GM19452 (cell line): ENCODE measurements at regions not wholly inside any gene's neighbourhood (a gene's known extent, or its start where the extent isn't known, plus 50 kb on each side); places are given as distances from the start of the nearest gene placed in this dataset.

Source experiments
- ATAC-seq: cut with Tn5 transposase; IDR thresholded peaks from one replicate; pipeline ENCODE4 v1.9.1; 2021; ENCODE audit not compliant: unreplicated experiment

DNA sequence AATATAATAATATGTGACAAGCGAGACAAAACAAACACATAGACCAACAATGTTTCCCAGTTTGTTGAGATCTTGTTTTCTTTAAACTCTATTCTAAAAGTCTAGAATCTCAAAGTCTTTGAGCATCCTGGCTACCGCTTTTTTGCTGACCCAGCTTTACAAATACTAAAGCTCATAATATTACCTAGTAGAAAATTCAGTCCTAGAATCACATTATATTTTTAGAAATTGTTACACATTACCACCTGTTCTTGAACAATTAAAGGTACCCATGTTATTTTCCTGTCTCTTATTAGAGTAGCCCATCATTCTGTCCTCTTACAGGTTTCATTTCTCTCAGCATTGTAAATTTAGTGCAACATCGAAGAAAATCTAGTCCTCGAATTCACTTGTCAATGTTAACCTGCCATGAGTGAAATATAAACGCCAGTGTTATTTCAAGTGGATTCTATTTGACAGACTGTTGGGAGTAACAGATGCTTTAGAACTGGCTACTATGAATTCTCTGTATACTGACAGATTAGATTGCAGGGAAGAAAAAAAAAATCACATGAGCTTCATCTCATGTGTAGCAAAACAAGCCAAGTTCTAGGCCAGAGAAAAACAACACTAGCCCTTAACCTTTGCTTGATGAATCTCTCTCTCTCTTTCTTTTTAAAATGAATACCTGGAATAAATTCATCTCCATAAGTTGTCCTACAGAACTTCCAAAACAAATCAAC, 851.2 kb upstream of the ADAMTS5 start:
- no peak for ATAC-seq

DNA sequence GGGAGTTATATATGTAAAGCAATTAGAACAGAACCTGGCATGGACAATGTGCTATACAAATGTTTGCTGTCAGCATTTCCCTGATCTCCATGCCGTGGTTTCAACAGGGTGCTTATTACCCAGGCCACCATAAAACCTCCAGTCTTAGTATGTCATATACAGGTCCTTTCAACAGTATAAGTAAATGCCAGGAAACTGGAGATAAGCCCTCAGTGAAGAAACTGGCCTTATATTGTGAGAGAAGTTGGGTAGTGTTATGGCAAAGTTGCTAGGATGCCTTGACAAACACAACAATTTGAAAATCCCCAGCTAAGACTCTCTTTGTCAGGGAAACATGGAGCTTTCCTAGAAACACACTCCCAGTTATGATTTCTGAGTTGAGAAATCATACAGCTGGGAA, 850.2 kb upstream of the ADAMTS5 start:
- no peak for ATAC-seq

DNA sequence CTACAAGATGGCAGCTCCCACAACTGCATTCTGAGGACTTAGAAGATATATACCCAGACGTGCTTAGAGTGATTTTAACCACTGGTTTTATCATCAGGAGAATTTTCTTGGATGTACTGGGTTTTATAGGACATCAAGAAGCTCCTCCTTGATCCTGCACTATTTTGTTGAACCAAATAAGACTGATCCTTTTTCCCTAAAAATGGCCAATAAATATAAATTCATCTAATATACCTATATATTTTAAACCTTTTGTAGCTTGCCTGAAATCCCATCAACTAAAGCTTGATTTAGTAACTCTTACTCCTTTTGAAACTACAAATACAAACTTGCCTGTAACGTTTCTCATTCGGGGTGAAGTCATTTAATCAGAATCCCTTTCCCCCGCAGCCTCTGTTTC, 849.4 kb upstream of the ADAMTS5 start:
- ATAC-seq, result no peak

DNA sequence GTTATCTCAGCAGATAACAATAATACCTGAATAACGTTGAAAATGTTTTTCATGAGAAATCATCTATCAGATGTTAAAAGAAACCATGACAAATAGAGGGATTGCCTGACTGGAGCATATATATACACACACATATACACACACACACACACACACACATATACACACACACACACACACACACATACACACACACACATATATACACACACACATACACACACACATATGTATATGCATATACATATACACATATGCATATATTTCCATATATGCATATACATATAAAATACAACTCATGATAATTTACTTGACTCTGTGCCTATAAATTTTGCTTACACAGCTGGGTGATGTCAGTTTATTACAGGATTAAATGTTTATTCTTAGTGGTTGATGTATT, 847.3 kb upstream of the ADAMTS5 start:
- no peak for ATAC-seq

DNA sequence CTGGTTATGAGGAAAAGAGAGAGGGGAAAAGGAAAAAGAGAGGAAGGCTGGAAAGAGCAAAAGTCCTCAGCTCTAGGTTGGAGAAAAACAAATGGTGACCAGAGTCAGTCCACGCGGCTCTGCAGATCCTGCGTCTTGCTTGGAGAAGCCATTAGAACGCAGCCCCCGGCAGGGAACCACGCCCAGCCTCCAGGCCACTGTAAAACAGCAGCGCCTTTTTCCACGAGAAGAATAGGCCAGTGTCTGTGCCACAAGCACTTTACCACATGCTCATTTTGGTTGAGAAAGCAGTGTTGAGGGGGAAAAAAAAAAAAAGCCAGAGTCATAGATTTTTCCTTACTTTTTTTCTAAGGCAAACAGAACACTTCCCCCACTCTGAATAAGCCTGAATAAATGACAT, 846.9 kb upstream of the ADAMTS5 start:
- ATAC-seq, result no peak

DNA sequence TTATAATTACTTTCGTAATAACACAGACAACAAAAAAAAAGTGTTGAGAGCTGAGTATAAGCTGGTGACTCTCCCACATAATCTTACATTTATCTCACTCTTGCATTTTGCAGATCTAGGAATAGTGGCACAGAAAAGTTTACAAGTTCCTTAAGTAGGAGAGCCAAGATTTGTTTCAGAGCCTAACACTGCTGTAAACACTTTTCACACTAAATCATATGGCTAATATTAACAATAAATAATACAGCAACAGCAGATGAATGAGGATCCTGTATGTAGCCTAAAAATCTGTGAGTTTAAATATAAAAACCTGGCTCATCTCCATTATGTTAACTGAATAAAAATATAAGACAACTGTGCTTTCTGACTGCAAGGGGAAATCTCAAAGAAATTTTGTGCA, 846.5 kb upstream of the ADAMTS5 start:
- ATAC-seq, result no peak

DNA sequence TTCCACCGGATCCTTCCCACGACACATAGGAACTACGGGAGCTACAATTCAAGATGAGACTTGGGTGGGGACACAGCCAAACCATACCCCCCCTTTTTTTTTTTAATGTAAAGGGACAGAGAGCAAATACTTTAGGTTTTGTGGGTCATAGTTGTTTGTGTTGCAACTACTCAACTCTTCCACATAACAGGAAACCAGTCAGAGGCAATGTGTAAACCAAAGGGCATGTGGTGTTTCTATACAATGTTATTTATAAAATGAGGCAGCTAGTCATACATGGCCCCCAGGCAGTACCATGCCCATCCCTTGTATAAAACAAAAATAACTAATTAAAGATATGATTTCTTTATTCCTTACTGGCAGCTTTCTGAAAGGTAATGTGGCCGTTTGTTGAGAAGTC, 845.4 kb upstream of the ADAMTS5 start:
- ATAC-seq, result no peak

DNA sequence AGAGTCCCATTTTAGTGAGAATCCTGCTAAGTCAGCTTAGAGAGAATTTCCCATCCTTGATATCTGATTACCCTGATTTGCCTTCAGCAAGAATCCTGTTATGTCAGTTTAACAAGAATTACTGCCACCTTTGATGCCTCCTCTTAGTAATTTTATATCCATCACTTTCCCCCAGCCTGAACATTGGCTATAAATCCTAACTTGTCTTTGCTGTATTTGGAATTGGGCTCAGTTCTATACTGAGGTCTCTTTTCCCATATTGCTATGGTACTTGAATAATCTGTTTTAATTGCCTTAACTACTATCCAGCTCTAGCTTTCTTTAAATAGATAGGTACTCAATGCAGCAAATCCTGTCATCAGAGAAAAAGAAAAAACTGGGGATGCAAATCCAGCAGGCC, 842.0 kb upstream of the ADAMTS5 start:
- ATAC-seq, result no peak

DNA sequence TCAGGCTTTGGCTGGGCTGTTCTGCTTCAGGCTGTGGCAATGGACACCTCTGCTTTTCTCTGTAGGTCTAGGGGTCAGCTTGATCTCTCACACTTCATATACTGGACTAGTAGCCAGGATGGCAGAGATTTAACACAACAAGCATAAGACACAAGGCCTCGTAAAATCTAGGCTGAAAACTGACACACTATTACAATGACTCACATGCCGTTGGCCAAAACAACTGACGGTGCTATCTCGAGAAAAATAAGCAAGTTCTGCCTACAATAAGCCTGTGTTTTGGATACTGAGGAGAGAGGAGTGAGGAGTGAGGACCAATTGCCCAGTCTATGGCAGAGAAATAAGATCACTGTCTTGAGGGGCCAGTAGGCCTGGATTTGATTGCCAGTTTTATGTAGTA, 840.7 kb upstream of the ADAMTS5 start:
- ATAC-seq, result no peak

DNA sequence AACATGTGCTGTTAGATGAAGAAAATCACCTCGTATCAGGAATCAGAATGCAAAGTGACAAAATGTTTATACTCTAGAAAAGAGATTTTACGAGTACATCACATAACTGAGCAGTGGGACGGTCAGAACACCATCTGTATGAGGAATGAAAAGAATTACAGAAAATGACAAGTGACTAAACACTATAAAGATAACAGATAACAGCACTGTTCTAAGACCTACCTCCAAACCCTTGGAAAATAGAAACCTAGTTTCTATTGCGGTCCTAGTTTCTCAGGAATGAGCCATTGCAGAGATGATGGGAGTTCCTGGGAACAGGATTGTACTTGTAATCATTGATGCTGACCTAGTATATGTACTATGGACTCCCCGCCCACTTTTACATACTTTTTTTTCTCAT, 839.4 kb upstream of the ADAMTS5 start:
- no peak for ATAC-seq

DNA sequence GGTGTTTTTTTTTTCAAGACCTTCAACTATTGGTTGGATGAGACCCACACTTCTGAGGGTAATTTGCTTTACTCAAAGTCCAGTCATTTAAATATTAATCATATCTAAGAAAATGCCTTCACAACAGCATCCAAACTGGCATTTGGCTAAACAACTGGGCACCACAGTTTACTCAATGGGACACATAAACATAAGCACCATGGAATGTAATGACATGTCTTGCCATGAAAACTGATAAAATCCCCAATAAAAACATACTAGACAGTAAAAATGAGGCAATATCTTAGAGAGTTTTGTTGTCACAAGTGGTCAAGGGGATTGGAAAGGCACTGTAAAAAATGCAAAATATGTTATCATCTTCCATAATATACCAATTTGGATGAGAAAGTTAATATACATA, 838.8 kb upstream of the ADAMTS5 start:
- ATAC-seq, result no peak

DNA sequence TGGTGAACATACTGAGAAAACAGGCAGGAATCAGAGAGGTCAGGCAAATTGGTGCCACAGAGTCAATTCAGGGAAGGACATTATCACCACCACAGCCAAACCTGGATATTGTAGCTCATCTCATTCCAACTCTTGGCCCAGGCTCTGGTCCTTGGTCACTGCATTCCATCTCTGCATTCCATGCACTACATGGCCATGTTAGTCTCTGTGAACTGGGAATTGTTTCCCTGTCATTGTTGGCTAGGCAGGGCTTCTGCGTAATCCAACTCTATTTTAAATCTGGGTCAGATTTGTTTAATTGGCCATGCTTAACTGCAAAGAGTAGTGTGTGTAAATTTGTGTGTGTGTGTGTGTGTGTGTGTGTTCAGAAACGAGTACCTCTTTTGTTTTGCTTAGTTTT, 837.6 kb upstream of the ADAMTS5 start:
- ATAC-seq, result no peak

DNA sequence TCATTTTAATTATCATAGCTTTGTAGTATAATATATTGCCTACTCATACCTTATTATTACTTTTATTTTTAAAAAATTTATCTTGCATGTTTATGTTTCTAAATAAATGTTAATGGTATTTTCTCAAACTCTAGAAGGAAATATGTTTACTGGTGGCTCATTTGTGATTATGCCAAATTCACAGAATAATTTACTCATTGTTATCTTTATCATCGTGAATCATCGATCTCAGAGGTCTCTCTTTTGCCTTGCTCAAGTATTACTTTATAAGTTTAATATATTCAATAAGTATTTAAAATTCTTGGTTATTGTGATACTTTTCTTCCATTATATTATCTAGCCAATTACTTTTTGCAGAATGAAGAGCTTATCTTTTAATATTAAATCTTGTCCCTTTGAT, 836.7 kb upstream of the ADAMTS5 start:
- ATAC-seq, result no peak

DNA sequence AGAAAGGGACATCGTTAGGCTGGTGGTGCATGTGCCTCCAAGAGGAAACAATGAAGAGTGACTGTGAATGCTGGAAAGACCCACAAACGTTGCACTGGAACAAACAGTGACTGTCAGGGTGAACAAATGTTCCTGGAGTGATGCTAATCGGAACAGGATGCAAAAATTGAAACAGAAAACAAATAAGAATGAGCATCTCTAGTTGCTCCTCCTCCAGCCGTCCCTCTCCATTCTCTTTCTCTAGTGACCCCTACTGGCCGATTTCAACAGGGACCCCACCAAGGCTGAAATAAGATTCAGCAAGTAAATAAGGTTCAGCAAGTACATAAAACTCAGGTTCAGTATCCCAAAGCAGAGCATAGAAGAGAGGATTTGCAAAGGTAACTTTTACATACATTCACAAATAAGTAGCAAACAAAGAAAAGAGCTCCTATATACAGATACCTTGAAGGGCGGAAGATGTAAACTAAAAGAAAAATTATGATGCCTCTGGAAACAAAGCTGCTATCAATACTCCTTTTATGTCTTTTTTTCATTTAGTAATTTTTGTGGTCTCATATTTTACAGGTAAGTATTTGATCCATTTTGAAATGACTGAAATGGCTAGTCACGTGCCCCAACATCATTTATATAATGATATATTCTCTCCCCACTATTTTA, 836.1 kb upstream of the ADAMTS5 start:
- no peak for ATAC-seq

DNA sequence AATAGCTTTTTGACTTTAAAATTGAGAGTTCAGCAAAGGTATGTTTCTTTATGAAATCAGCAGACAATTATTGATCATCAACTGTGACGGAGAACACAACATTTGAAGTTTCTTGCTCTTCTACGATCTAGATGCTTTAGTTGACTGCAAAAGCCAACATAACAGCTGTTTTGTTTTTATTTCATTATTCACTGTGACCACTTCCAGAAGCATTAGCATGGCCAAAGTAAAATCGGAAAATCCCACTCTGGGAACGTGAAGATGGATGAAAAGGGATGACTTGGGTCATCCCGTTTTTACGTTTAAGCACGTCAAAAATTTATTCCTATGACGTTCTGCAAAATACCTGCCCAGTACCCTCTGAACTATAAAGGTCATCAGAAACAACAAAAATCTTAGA, 833.0 kb upstream of the ADAMTS5 start:
- ATAC-seq, result no peak

DNA sequence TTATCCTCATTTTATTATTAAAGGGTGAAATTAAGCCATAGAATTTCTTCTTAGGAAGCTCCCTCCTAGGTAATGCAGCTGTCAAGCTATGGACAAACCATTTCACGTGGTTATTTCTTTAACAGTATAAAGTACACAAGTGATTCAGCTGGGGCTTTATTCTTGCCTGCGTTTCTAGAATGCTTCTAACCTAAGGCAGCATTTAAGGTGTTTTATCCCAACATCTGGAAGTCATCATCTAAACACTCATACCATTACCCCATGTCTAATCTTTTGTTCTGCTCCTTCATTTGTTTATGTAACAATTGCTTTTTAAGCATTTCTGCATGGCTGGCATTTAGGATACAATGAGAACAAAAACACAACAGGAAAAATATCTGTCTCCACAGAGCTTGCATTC, 829.2 kb upstream of the ADAMTS5 start:
- no peak for ATAC-seq

DNA sequence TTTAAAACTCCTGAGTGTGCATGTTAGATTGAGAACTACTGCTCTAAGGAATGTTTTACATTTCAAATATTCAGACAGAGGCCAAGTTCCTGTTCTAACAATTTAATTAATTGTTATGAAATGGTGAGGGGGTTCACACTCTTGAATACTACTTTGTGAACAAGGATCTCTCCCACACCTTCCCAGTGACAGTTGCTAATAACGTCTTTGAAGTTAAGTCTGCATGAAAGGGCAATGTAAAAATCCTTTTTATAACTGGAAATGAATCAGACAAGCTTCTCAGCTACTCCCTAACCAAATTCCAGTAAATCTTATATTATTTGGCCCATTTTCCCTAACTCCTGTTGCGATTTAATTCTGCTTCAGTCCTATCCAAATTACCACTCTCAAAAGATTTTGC, 828.5 kb upstream of the ADAMTS5 start:
- ATAC-seq, result no peak

DNA sequence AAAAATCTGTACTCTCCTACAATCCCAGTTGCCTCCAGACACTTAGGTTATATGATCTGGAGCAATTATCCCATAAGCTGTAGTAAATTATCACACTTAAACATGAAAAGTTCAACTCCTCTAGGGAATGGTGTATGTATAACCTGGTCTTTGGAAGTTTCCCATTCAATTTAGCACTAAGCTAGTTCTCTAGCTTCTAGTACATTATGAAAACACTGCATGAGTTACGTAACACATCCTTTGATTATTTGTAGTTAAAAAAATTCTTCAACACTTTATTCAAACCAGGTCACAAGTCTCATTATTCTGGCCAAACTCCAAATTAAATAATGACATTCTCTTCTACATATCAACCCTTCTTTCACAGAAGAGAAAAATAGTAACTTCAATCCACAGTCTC, 827.0 kb upstream of the ADAMTS5 start:
- no peak for ATAC-seq

DNA sequence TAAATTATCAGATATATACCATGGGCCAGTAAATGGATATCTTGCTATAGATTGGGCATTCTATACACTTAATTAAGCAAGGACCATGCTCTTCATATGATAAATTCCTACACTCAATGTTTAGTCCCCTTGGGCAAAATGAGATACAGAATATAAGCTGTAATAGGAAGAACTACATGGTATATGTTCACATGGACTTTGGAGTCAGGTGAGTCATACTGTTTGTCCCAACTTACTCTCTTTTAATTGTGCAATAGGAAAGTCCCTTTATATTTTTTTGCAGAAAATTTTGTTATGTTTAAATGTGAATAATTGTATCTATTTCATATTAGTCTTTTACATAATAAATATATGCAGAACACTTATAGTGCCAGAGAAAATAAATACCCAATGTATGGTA, 820.2 kb upstream of the ADAMTS5 start:
- no peak for ATAC-seq

DNA sequence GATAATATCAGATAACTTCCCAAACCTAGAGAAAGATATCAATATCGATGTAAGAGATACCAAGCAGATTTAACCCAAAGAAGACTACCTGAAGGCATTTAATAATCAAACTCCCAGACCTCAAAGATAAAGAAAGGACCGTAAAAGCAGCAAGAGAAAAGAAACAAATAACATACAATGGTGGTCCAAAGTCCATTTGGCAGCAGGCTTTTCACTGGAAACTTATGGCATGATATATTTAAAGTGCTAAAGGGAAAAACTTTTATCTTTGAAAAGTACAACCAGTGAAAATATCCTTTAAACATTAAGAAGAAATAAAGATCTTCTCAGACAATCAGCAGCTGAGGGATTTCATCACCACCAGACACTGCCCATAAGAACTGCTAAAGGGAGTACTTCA, 812.7 kb upstream of the ADAMTS5 start:
- ATAC-seq, result no peak

DNA sequence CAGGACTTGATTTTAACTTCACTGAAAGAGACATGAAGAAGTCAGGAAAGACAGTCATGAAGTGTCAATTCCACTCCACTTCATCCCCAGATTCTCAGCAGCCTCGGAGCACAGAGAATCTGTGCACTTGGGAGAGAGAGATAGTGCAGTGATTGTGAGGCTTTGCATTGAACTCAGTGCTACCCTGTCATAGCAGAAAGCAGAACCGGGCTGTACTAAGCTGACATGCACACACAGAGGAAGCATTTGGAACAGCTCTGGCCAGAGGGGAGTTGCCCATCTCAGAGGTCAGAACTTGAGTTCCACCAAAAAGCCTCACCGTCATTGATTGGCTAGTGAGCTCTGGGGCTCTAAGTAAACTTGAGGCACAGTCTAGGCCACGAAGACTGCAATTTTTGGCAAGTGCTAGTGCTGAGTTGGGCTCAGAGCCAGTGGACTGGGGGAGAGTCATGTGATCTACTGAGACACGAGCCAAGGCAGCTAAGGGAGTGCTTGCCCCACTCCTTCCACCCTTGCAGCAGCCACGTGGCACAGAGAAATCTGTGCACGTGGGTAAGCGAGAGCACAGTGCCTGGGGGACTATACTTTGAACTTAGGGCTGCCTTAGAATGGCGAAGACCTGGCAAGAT, 810.2 kb upstream of the ADAMTS5 start:
- ATAC-seq, result no peak

DNA sequence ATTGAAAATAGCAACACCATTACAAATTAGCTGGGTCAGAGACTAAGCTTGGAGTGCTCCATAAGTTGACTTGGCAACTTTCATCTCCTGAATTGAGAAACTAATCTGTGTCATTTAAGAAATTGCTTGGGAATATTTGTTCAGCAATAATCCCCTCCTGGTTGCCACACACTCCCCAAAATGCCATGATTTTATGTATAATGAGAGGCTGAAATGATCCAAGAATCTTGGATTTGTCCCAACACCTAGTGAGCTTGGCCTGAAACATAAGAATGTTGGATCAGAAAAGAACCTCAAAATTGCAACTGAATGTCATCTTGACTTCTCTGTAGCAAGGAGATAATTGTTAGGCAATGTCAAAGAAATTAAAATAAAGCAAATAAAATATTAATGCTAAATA, 805.9 kb upstream of the ADAMTS5 start:
- ATAC-seq, result no peak
